Brain microvascular endothelial cell (primary cell): ENCODE measurements at regions not wholly inside any gene's neighbourhood (a gene's known extent, or its start where the extent isn't known, plus 50 kb on each side); places are given as distances from the start of the nearest gene placed in this dataset.

Experiments
- DNase-seq: peaks from one replicate; pipeline ENCODE4 v3.0.0-alpha.2; 2020
- H3K27ac ChIP-seq: fragments of 250-450 bp; sonication (Bioruptor Pico); 2 replicates; pipeline ENCODE4 v1.5.1; 2020; ENCODE audit warnings: mild to moderate bottlenecking, moderate library complexity
- H3K27me3 ChIP-seq: fragments of 250-450 bp; sonication (Bioruptor Pico); replicated peaks from 2 replicates; pipeline ENCODE4 v1.5.1; 2020; ENCODE audit warnings: mild to moderate bottlenecking
- H3K36me3 ChIP-seq: fragments of 250-450 bp; sonication (Bioruptor Pico); replicated peaks from 2 replicates; pipeline ENCODE4 v1.5.1; 2020; ENCODE audit warnings: mild to moderate bottlenecking
- H3K4me3 ChIP-seq: 2 replicates; pipeline ENCODE4 v1.5.1; 2011; ENCODE audit warnings: low read depth, mild to moderate bottlenecking, control low read depth, low read length, moderate library complexity
- CTCF ChIP-seq: IDR thresholded peaks from 2 replicates; pipeline ENCODE4 v1.5.1; 2011; ENCODE audit warnings: low read depth, mild to moderate bottlenecking, moderate library complexity, low read length, control low read depth, inconsistent platforms; ENCODE audit errors: missing control alignments
- in situ Hi-C: cut with HindIII; loops from 2 replicates; pipeline ENCODE4 v1.10.0; 2017; ENCODE audit warnings: low sequenced_read_pairs, low pct_ligation_motif_present

GRCh38 chr3:14283813-14284438 lies 105.3 kb downstream of the LSM3 start:
- in situ Hi-C loops: no loop called here

GRCh38 chr3:14284694-14285547 lies 106.3 kb downstream of the LSM3 start:
- peaks cover 7% of the 10 kb centered on the region for H3K27me3 ChIP-seq
- no peak overlapping the region for H3K27ac ChIP-seq
- no peak overlapping the region for H3K4me3 ChIP-seq
- no peaks in the 10 kb centered on the region for H3K36me3 ChIP-seq
- DNase-seq: no peak
- in situ Hi-C loops: no loop called here
- no peak for TF ChIP-seq CTCF

More at GRCh38 chr3:14283813-14284438, 105.3 kb downstream of the LSM3 start:
- no peak for TF ChIP-seq CTCF
- Histone ChIP-seq H3K36me3 (no peaks in the 10 kb centered on the region), H3K27me3 (peaks cover 14% of the 10 kb centered on the region), H3K27ac (no peak overlapping the region), H3K4me3 (no peak overlapping the region)
- DNase-seq: no peak

GRCh38 chr3:14285548-14285925 lies 106.9 kb downstream of the LSM3 start:
- Histone ChIP-seq H3K27me3 (peaks cover 7% of the 10 kb centered on the region), H3K27ac (no peak overlapping the region), H3K36me3 (no peaks in the 10 kb centered on the region), H3K4me3 (no peak overlapping the region)
- DNase-seq: no peak
- in situ Hi-C loops: no loop called here
- TF ChIP-seq CTCF: no peak

DNA sequence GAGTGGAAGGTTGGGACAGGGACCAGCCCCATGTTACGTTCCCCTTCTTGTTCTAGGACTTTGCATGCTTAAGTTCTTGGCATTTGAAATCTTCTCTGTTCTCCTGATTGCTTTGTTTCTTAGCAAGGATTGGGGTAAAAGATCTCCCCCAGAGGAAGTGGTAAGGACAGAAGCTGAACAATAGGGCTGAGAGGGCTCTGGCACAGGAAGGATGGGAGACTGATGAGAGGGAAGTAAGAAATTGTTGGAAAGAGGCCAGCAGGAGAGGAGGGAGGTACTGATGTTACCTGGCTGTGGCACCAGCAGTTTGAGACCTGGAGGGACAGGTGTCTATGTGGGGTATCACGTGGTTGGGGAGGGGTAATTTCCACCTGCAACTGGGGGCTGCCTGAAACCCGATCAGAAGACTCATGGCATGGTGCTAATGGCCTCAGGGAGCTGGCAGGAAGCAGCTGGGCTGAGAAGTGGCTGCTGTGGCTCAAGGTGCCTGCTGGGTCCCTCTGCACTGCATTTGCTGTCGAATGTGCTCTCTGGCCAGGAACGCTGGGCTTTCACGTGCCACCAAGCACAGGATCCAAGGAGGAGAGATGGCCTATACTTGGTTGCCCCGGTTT lies 108.4 kb downstream of the LSM3 start:
- no peak overlapping the region for H3K27ac ChIP-seq
- no peaks in the 10 kb centered on the region for H3K36me3 ChIP-seq
- no peak overlapping the region for H3K4me3 ChIP-seq
- in situ Hi-C loops: no loop called here
- TF ChIP-seq CTCF: no peak
- peaks cover 12% of the 10 kb centered on the region for H3K27me3 ChIP-seq
- no peak for DNase-seq

GRCh38 chr3:14288177-14288788 lies 109.7 kb downstream of the LSM3 start:
- no peak for DNase-seq
- in situ Hi-C loops: no loop called here
- no peak for TF ChIP-seq CTCF
- H3K27me3 ChIP-seq: peaks cover 10% of the 10 kb centered on the region
- H3K27ac ChIP-seq: no peak overlapping the region
- no peak overlapping the region for H3K4me3 ChIP-seq
- no peaks in the 10 kb centered on the region for H3K36me3 ChIP-seq
